ENCODE measurements at regions not wholly inside any gene's neighbourhood (a gene's known extent, or its start where the extent isn't known, plus 50 kb on each side); places are given as distances from the start of the nearest gene placed in this dataset.

GRCh38 chr7:21194936-21195335 is 232.9 kb upstream of the SP4 start:
- no peak for TF ChIP-seq CTCF (IDR thresholded peaks at IDR 0.05)
- ATAC-seq (ENCODE audit: low FRiP score) (no peak), DNase-seq (ENCODE audit: low spot score) (no peak)

- ATAC-seq (ENCODE audit: low FRiP score) (no peak), DNase-seq (ENCODE audit: low spot score) (no peak)
- no peak for TF ChIP-seq CTCF (IDR thresholded peaks at IDR 0.05)
Measured at GRCh38 chr7:21198921-21199320, 229.0 kb upstream of the SP4 start.

GRCh38 chr7:21200503-21200902 is 227.4 kb upstream of the SP4 start:
- ATAC-seq (ENCODE audit: low FRiP score) (no peak), DNase-seq (ENCODE audit: low spot score) (no peak)
- TF ChIP-seq CTCF (IDR thresholded peaks at IDR 0.05): no peak

- TF ChIP-seq CTCF (IDR thresholded peaks at IDR 0.05): no peak
- no peak for ATAC-seq (ENCODE audit: low FRiP score)
- no peak for DNase-seq (ENCODE audit: low spot score)
Measured at GRCh38 chr7:21214657-21215056, 213.2 kb upstream of the SP4 start.

GRCh38 chr7:21215307-21215706 is 212.6 kb upstream of the SP4 start:
- no peak for TF ChIP-seq CTCF (IDR thresholded peaks at IDR 0.05)
- DNase-seq (ENCODE audit: low spot score): no peak
- ATAC-seq (ENCODE audit: low FRiP score): no peak

- no peak for ATAC-seq (ENCODE audit: low FRiP score)
- TF ChIP-seq CTCF (IDR thresholded peaks at IDR 0.05): no peak
- no peak for DNase-seq (ENCODE audit: low spot score)
Measured at GRCh38 chr7:21217365-21217764, 210.5 kb upstream of the SP4 start.

- ATAC-seq (ENCODE audit: low FRiP score) (no peak), DNase-seq (ENCODE audit: low spot score) (no peak)
- TF ChIP-seq CTCF (IDR thresholded peaks at IDR 0.05): no peak
Measured at GRCh38 chr7:21218155-21218554, 209.7 kb upstream of the SP4 start.
